ENCODE measurements at regions not wholly inside any gene's neighbourhood (a gene's known extent, or its start where the extent isn't known, plus 50 kb on each side); places are given as distances from the start of the nearest gene placed in this dataset.

DNA sequence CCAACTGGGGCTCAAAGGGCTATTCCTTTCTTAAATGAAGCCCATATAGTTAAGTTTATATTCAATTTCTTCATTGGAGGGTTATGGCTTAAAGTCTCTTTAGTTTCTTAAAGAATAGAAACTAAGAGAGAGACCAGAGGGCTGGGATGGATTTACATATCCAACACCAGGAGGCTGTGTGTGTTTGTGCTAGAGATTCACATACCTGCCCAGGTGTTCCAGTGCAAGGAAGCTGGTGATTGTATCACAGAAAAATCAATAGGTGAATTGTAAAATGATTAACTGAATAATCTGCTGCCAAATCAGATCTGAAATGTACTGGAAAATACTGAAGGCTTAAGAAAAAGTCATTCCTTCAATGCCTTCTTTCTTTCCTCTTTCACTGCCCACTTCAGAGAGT is 148.2 kb upstream of the BDNF start (continued):
- TF ChIP-seq, protein P1, sequence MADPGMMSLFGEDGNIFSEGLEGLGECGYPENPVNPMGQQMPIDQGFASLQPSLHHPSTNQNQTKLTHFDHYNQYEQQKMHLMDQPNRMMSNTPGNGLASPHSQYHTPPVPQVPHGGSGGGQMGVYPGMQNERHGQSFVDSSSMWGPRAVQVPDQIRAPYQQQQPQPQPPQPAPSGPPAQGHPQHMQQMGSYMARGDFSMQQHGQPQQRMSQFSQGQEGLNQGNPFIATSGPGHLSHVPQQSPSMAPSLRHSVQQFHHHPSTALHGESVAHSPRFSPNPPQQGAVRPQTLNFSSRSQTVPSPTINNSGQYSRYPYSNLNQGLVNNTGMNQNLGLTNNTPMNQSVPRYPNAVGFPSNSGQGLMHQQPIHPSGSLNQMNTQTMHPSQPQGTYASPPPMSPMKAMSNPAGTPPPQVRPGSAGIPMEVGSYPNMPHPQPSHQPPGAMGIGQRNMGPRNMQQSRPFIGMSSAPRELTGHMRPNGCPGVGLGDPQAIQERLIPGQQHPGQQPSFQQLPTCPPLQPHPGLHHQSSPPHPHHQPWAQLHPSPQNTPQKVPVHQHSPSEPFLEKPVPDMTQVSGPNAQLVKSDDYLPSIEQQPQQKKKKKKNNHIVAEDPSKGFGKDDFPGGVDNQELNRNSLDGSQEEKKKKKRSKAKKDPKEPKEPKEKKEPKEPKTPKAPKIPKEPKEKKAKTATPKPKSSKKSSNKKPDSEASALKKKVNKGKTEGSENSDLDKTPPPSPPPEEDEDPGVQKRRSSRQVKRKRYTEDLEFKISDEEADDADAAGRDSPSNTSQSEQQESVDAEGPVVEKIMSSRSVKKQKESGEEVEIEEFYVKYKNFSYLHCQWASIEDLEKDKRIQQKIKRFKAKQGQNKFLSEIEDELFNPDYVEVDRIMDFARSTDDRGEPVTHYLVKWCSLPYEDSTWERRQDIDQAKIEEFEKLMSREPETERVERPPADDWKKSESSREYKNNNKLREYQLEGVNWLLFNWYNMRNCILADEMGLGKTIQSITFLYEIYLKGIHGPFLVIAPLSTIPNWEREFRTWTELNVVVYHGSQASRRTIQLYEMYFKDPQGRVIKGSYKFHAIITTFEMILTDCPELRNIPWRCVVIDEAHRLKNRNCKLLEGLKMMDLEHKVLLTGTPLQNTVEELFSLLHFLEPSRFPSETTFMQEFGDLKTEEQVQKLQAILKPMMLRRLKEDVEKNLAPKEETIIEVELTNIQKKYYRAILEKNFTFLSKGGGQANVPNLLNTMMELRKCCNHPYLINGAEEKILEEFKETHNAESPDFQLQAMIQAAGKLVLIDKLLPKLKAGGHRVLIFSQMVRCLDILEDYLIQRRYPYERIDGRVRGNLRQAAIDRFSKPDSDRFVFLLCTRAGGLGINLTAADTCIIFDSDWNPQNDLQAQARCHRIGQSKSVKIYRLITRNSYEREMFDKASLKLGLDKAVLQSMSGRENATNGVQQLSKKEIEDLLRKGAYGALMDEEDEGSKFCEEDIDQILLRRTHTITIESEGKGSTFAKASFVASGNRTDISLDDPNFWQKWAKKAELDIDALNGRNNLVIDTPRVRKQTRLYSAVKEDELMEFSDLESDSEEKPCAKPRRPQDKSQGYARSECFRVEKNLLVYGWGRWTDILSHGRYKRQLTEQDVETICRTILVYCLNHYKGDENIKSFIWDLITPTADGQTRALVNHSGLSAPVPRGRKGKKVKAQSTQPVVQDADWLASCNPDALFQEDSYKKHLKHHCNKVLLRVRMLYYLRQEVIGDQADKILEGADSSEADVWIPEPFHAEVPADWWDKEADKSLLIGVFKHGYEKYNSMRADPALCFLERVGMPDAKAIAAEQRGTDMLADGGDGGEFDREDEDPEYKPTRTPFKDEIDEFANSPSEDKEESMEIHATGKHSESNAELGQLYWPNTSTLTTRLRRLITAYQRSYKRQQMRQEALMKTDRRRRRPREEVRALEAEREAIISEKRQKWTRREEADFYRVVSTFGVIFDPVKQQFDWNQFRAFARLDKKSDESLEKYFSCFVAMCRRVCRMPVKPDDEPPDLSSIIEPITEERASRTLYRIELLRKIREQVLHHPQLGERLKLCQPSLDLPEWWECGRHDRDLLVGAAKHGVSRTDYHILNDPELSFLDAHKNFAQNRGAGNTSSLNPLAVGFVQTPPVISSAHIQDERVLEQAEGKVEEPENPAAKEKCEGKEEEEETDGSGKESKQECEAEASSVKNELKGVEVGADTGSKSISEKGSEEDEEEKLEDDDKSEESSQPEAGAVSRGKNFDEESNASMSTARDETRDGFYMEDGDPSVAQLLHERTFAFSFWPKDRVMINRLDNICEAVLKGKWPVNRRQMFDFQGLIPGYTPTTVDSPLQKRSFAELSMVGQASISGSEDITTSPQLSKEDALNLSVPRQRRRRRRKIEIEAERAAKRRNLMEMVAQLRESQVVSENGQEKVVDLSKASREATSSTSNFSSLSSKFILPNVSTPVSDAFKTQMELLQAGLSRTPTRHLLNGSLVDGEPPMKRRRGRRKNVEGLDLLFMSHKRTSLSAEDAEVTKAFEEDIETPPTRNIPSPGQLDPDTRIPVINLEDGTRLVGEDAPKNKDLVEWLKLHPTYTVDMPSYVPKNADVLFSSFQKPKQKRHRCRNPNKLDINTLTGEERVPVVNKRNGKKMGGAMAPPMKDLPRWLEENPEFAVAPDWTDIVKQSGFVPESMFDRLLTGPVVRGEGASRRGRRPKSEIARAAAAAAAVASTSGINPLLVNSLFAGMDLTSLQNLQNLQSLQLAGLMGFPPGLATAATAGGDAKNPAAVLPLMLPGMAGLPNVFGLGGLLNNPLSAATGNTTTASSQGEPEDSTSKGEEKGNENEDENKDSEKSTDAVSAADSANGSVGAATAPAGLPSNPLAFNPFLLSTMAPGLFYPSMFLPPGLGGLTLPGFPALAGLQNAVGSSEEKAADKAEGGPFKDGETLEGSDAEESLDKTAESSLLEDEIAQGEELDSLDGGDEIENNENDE (IDR thresholded peaks at IDR 0.05; ENCODE audit: insufficient replicate concordance, low read length): no peak
- TF ChIP-seq CBX5 (IDR thresholded peaks at IDR 0.05; ENCODE audit: low read depth, low read length): no peak
- TF ChIP-seq, protein P2, sequence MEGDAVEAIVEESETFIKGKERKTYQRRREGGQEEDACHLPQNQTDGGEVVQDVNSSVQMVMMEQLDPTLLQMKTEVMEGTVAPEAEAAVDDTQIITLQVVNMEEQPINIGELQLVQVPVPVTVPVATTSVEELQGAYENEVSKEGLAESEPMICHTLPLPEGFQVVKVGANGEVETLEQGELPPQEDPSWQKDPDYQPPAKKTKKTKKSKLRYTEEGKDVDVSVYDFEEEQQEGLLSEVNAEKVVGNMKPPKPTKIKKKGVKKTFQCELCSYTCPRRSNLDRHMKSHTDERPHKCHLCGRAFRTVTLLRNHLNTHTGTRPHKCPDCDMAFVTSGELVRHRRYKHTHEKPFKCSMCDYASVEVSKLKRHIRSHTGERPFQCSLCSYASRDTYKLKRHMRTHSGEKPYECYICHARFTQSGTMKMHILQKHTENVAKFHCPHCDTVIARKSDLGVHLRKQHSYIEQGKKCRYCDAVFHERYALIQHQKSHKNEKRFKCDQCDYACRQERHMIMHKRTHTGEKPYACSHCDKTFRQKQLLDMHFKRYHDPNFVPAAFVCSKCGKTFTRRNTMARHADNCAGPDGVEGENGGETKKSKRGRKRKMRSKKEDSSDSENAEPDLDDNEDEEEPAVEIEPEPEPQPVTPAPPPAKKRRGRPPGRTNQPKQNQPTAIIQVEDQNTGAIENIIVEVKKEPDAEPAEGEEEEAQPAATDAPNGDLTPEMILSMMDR (IDR thresholded peaks at IDR 0.05; ENCODE audit: control extremely low read depth in 1 of 3, insufficient read depth in 1 of 3, low read depth in 1 of 3, low read length in 3 of 3): no peak
- TF ChIP-seq EZH2 (IDR thresholded peaks at IDR 0.05; ENCODE audit: low read depth, low read length, severe bottlenecking): no peak
- TF ChIP-seq ZNF274 (IDR thresholded peaks at IDR 0.05; ENCODE audit: borderline replicate concordance, extremely low read depth, low read length): no peak
- TF ChIP-seq KDM5A (IDR thresholded peaks at IDR 0.05; ENCODE audit: low read length): no peak
- no peak for TF ChIP-seq POLR2AphosphoS5 (IDR thresholded peaks at IDR 0.05; ENCODE audit: low read depth, low read length)
- TF ChIP-seq SP4 (IDR thresholded peaks at IDR 0.05; ENCODE audit: low read length): no peak
- TF ChIP-seq TCF12 (IDR thresholded peaks at IDR 0.05; ENCODE audit: low read depth, low read length): no peak
- no peak for TF ChIP-seq EGR1 (IDR thresholded peaks at IDR 0.05; ENCODE audit: borderline replicate concordance, low read depth, low read length)
